AG09319 (cell line): ENCODE measurements at regions not wholly inside any gene's neighbourhood (a gene's known extent, or its start where the extent isn't known, plus 50 kb on each side); places are given as distances from the start of the nearest gene placed in this dataset.

Source experiments
- DNase-seq: peaks from one replicate; pipeline ENCODE4 v3.0.0-alpha.2; 2010; ENCODE audit warnings: low read depth; ENCODE audit errors: extremely low read depth
- CTCF ChIP-seq: IDR thresholded peaks from 2 replicates; pipeline ENCODE4 v1.5.1; 2011; ENCODE audit warnings: low read depth, mild to moderate bottlenecking, inconsistent platforms, low read length, moderate library complexity

GRCh38 chr4:17309567-17310268, 202.2 kb downstream of the QDPR start:
- no peak for TF ChIP-seq CTCF
- no peak for DNase-seq

- DNase-seq = no peak
- TF ChIP-seq CTCF = no peak
Observed at GRCh38 chr4:17301869-17302268, 210.0 kb downstream of the QDPR start.

- no peak for TF ChIP-seq CTCF
- no peak for DNase-seq
Observed at GRCh38 chr4:17301266-17301665, 210.6 kb downstream of the QDPR start.

GRCh38 chr4:17296921-17297890, 214.7 kb downstream of the QDPR start:
- DNase-seq = no peak
- TF ChIP-seq CTCF = no peak

GRCh38 chr4:17293901-17294300, 218.0 kb downstream of the QDPR start:
- no peak for TF ChIP-seq CTCF
- DNase-seq = no peak

GRCh38 chr4:17288151-17288550, 223.7 kb downstream of the QDPR start:
- no peak for DNase-seq
- no peak for TF ChIP-seq CTCF
